ENCODE measurements at regions not wholly inside any gene's neighbourhood (a gene's known extent, or its start where the extent isn't known, plus 50 kb on each side); places are given as distances from the start of the nearest gene placed in this dataset.
"Not testable (repeated sequence)": the region's sequence is repeated elsewhere in the genome, so short reads cannot be mapped to it uniquely, and the experiment has no call there.

GRCh38 chr1:14340002-14340785 lies 258.3 kb upstream of the KAZN start:
- TF ChIP-seq CTCF (IDR thresholded peaks at IDR 0.05; ENCODE audit: extremely low read depth, missing control alignments): no peak
- no peak for DNase-seq (ENCODE audit: low spot score)

DNA sequence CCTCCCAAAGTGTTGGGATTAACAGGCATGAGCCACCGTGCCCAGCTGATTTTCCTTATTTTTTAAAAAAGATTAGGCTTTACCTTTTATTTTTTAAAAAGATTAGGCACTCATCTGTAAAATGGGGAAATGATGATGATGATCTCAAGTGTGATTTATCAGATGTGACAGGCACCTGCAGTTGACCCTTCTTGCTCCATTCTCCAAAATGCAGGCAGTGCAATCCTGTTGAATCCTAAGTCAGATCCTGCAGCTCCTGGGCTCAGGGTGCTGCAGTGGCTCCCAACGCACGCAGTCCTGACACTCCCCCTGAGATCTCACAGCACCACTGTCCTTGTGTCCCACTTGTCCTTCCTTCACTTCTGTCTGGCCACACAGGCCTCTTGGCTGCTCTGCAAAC lies 257.3 kb upstream of the KAZN start:
- no peak for TF ChIP-seq CTCF (IDR thresholded peaks at IDR 0.05; ENCODE audit: extremely low read depth, missing control alignments)
- no peak for DNase-seq (ENCODE audit: low spot score)

- no peak for TF ChIP-seq CTCF (IDR thresholded peaks at IDR 0.05; ENCODE audit: extremely low read depth, missing control alignments)
- DNase-seq (ENCODE audit: low spot score): no peak
Observed at GRCh38 chr1:14345946-14346550, 252.4 kb upstream of the KAZN start.

GRCh38 chr1:14347186-14347585 lies 251.3 kb upstream of the KAZN start:
- no peak for DNase-seq (ENCODE audit: low spot score)
- TF ChIP-seq CTCF (IDR thresholded peaks at IDR 0.05; ENCODE audit: extremely low read depth, missing control alignments): no peak

GRCh38 chr1:14347776-14348175 lies 250.7 kb upstream of the KAZN start:
- TF ChIP-seq CTCF (IDR thresholded peaks at IDR 0.05; ENCODE audit: extremely low read depth, missing control alignments): no peak
- no peak for DNase-seq (ENCODE audit: low spot score)

DNA sequence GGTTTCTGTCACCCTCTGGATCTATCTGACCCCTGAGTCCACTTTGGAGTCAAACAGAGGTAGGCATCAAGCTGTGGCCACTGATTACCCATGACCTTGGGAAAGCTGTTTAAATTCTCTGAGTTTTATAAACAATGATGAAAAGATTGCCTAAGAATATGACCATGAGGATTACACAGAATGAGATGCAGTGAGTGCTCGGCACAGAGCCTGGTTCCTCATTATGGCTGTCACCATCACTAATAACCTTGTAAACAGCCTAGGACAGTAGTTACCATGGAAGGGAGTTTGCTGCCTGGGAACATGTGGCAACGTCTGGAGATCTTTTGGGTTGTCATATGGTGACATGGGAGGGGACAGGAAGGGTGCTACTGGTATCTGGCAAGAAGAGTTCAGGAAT lies 248.3 kb upstream of the KAZN start:
- no peak for DNase-seq (ENCODE audit: low spot score)
- no peak for TF ChIP-seq CTCF (IDR thresholded peaks at IDR 0.05; ENCODE audit: extremely low read depth, missing control alignments)

DNA sequence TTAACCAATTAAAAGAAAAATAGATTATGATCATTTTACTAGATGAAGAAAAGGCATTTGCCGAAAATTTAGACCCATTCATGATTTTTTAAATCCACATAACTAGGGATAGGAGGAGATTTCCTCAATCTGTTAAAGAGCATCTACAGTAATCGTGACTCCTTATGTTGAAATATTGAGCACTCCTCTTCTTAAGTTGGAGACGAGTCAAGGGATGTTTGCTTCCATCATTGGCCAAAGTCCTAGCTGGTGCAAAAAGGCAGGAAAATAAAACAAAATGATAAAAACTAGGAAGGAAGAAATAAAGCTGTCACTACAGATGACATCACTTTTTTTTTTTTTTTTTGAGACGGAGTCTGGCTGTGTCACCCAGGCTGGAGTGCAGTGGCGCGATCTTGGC lies 245.6 kb upstream of the KAZN start:
- DNase-seq (ENCODE audit: low spot score): no peak
- TF ChIP-seq CTCF (IDR thresholded peaks at IDR 0.05; ENCODE audit: extremely low read depth, missing control alignments): no peak

DNA sequence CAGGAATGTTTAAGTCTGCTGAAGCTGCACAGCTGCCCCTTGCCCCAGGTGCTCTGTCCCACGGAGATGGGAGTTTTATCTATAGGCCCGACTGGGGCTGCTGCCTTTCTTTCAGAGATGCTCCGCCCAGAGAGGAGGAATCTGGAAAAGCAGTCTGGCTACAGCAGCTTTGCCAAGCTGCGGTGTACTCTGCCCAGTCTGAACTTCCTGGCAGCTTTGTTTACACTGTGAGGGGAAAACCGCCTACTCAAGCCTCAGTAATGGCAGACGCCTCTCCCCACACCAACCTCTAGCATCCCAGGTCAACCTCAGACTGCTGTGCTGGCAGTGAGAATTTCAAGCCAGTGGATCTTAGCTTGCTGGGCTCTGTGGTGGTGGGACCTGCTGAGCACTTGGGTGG lies 237.5 kb upstream of the KAZN start:
- DNase-seq (ENCODE audit: low spot score): not testable (repeated sequence)
